ENCODE measurements at regions not wholly inside any gene's neighbourhood (a gene's known extent, or its start where the extent isn't known, plus 50 kb on each side); places are given as distances from the start of the nearest gene placed in this dataset.
A peak's percentile ranks its signal among the peaks of the same experiment; 100 is the strongest.

GRCh38 chr1:34671887-34672286 is 83.0 kb upstream of the GJB5 start:
- DNase-seq = no peak
- Histone ChIP-seq H3K4me1 (no peaks in the 10 kb centered on the region), H3K27ac (no peak overlapping the region), H3K4me3 (no peak overlapping the region), H3K27me3 (replicated peaks in 1 of 7) (peaks cover 0 to 17% (median 0%) of the 10 kb centered on the region in 7 donors), H3K9me3 (peaks cover 0 to 16% (median 13%) of the 10 kb centered on the region in 8 donors), H3K36me3 (no peaks in the 10 kb centered on the region)
- TF ChIP-seq POLR2A (IDR thresholded peaks at IDR 0.05) = no peak
- no peak for TF ChIP-seq POLR2AphosphoS5 (IDR thresholded peaks at IDR 0.05)
- no peak for TF ChIP-seq CTCF (IDR thresholded peaks at IDR 0.05 in 8 of 11, conservative IDR thresholded peaks at IDR 0.05 in 3 of 11)
- intact Hi-C loops (cut with DNase I; ENCODE audit: low total_unique reads) = no loop called here

- no peaks in the 10 kb centered on the region for H3K36me3 ChIP-seq
- intact Hi-C loops (cut with DNase I; ENCODE audit: low total_unique reads) = no loop called here
- peaks cover 0 to 13% (median 0%) of the 10 kb centered on the region in 8 donors for H3K9me3 ChIP-seq
- no peak overlapping the region for H3K4me3 ChIP-seq
- H3K27ac ChIP-seq = no peak overlapping the region
- H3K4me1 ChIP-seq = peaks cover 0 to 8% (median 2%) of the 10 kb centered on the region in 6 donors
- WGBS, 5 donors = 47 to 51% (median 51%) methylated on average over 2 of the region's 2 CpGs
- H3K27me3 ChIP-seq (replicated peaks in 1 of 7) = peaks cover 0 to 23% (median 0%) of the 10 kb centered on the region in 7 donors
- no peak for TF ChIP-seq POLR2A (IDR thresholded peaks at IDR 0.05)
- peak; percentile 17 to 81 (median 61) for TF ChIP-seq CTCF (IDR thresholded peaks at IDR 0.05 in 8 of 11, conservative IDR thresholded peaks at IDR 0.05 in 3 of 11)
- DNase-seq = no peak
Measured at GRCh38 chr1:34681480-34682451, 73.1 kb upstream of the GJB5 start.

- TF ChIP-seq POLR2A (IDR thresholded peaks at IDR 0.05) (no peak), CTCF (IDR thresholded peaks at IDR 0.05 in 8 of 11, conservative IDR thresholded peaks at IDR 0.05 in 3 of 11) (no peak), POLR2AphosphoS5 (IDR thresholded peaks at IDR 0.05) (no peak)
- WGBS, 5 donors = 90 to 97% (median 94%) methylated on average over 5 of the region's 5 CpGs
- no peak overlapping the region for H3K4me3 ChIP-seq
- no peaks in the 10 kb centered on the region for H3K36me3 ChIP-seq
- DNase-seq = no peak
- no peak overlapping the region for H3K27ac ChIP-seq
- H3K9me3 ChIP-seq = peaks cover 0 to 13% (median 0%) of the 10 kb centered on the region in 8 donors
- H3K4me1 ChIP-seq = peaks cover 0 to 8% (median 2%) of the 10 kb centered on the region in 6 donors
- H3K27me3 ChIP-seq (replicated peaks in 1 of 7) = peaks cover 0 to 31% (median 0%) of the 10 kb centered on the region in 7 donors
- intact Hi-C loops (cut with DNase I; ENCODE audit: low total_unique reads) = no loop called here
Measured at GRCh38 chr1:34682452-34683223, 72.2 kb upstream of the GJB5 start.

- Histone ChIP-seq H3K27ac (no peak overlapping the region), H3K9me3 (peaks cover 0 to 13% (median 0%) of the 10 kb centered on the region in 8 donors), H3K4me3 (no peak overlapping the region), H3K36me3 (no peaks in the 10 kb centered on the region), H3K4me1 (peaks cover 0 to 8% (median 2%) of the 10 kb centered on the region in 6 donors), H3K27me3 (replicated peaks in 1 of 7) (peaks cover 0 to 39% (median 0%) of the 10 kb centered on the region in 7 donors)
- WGBS, 5 donors = 53 to 62% (median 59%) methylated on average over 3 of the region's 3 CpGs
- TF ChIP-seq POLR2A (IDR thresholded peaks at IDR 0.05) (no peak), POLR2AphosphoS5 (IDR thresholded peaks at IDR 0.05) (no peak), CTCF (IDR thresholded peaks at IDR 0.05 in 8 of 11, conservative IDR thresholded peaks at IDR 0.05 in 3 of 11) (no peak)
- intact Hi-C loops (cut with DNase I; ENCODE audit: low total_unique reads) = no loop called here
- DNase-seq = no peak
Measured at GRCh38 chr1:34683616-34684015, 71.2 kb upstream of the GJB5 start.
